ENCODE measurements at regions not wholly inside any gene's neighbourhood (a gene's known extent, or its start where the extent isn't known, plus 50 kb on each side); places are given as distances from the start of the nearest gene placed in this dataset.

DNA sequence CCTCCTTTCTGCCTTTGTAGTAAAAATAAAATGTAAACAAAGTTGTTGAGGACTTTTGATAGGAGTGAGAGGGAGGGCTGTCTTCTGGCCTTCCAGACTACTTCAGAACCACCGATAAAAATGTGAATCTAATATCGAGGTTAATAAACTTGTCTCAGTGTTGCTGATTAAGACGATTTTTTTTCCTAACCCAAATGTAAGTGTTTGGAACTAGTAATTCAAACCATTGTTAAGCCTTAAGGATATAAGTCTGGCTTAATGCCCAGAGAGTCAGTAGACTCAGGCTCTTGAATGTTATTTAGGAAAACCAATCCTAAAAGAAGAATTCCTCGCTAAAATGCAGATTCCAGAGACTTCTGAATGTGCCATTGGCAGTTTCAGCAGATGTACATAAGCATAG is 356.9 kb downstream of the SIPA1L2 start:
- H3K4me3 ChIP-seq = no peak overlapping the region
- TF ChIP-seq CTCF (IDR thresholded peaks at IDR 0.05) = no peak
- DNase-seq (ENCODE audit: low spot score) = no peak
- no peak overlapping the region for H3K27ac ChIP-seq

DNA sequence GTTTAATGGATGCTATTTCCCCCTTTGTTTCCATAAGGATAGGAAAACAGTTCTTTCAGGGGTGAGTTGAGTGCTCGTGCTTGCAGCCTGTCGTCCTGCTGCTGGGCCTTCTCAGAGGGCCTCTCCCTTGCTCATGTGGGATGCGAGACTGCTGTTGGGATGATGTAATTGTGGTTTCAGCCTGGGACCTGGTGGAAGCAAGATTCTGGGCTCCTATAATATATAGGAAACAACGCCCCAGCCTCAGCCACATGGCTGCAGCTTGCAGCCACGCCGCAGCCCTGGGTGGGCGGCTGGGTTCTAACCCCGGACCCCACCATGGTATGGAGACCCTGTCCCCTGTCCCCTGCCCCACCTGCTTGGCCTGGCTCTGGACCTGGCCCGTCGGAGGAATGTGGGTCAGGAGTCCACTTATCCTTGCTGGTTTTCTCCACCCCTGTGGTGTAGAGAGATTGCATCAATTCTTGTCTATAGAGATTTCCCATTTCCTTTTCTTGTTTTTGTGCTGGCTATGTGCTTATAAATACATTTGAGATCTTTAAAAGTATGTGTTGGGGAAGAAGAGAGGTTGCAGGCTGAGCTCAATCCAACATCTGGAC is 357.8 kb downstream of the SIPA1L2 start:
- Histone ChIP-seq H3K27ac (no peak overlapping the region), H3K4me3 (no peak overlapping the region)
- DNase-seq (ENCODE audit: low spot score) = no peak
- no peak for TF ChIP-seq CTCF (IDR thresholded peaks at IDR 0.05)

DNA sequence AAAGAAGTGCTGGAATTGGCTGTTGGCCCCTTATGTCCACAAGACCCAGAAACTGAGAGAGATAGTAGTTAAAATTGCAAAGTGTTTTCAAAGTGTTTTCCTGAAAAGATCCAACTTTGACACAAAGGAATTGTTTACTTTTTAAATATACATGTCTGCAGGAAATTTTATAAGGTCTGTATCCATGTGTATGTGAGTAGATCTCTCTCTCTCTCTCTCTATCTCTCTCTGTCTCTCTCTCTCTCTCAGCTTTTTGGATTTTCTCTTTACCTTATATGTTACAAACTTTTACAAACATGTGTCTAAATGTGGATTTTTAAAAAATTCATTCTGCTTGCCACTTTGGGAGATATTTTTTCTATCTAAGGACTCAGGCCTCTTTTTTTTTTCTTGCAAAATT is 358.6 kb downstream of the SIPA1L2 start:
- TF ChIP-seq CTCF (IDR thresholded peaks at IDR 0.05) = no peak
- no peak overlapping the region for H3K27ac ChIP-seq
- H3K4me3 ChIP-seq = no peak overlapping the region
- no peak for DNase-seq (ENCODE audit: low spot score)

DNA sequence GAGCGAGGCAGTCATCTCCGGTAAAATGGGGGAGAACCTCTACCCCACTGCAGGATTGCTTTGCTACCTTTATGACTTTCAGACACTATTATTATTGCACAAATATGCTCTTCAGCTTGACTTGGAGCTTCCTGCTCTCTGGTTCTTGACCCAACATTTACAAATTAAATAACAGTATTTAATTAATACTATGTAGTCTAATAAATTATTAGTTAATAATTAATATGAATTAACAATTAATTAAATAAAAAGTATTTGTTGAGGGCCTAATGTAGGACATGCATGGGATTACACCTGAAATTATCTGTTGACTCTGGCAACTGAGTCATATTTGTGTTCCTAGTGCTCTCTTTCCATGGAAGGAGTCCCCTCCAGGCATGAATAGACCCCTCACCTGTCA is 359.9 kb downstream of the SIPA1L2 start:
- TF ChIP-seq CTCF (IDR thresholded peaks at IDR 0.05) = no peak

GRCh38 chr1:232267837-232268598 is 361.9 kb downstream of the SIPA1L2 start:
- H3K4me3 ChIP-seq = no peak overlapping the region
- TF ChIP-seq CTCF (IDR thresholded peaks at IDR 0.05) = no peak
- H3K27ac ChIP-seq = no peak overlapping the region
- DNase-seq (ENCODE audit: low spot score) = no peak

More for the DNA sequence above, 359.9 kb downstream of the SIPA1L2 start:
- DNase-seq (ENCODE audit: low spot score) = no peak
- H3K27ac ChIP-seq = no peak overlapping the region
- H3K4me3 ChIP-seq = no peak overlapping the region

- Histone ChIP-seq H3K4me3 (no peak overlapping the region), H3K27ac (no peak overlapping the region)
- no peak for TF ChIP-seq CTCF (IDR thresholded peaks at IDR 0.05)
- DNase-seq (ENCODE audit: low spot score) = no peak
Observed at GRCh38 chr1:232267092-232267836, 362.7 kb downstream of the SIPA1L2 start.
